ENCODE measurements at regions not wholly inside any gene's neighbourhood (a gene's known extent, or its start where the extent isn't known, plus 50 kb on each side); places are given as distances from the start of the nearest gene placed in this dataset.

DNA sequence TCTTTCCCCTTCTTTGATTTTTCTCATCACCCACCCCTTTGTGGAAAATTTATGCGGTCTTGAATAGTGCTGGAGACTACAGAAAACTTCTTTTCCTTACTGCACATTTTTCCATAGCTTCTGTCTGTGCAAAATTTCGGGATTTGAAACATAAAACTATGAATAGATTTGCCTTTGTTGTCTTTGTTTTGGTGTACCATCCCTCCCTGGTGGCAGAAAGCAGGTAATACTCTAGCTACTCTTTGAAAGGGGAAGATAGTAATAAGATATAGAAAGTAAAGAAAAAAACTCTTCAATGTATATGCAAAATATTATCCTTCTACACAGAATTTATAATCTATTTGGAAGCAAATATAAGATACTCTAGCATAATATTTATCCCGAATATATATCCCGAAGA lies 79.1 kb upstream of the LMO3 start:
- Histone ChIP-seq H3K4me3 (ENCODE audit: low read depth, low read length) (no peak overlapping the region), H3K79me2 (no peaks in the 10 kb centered on the region), H2AFZ (no peak overlapping the region), H3K27me3 (ENCODE audit: control insufficient read depth, insufficient read depth, low read length) (no peaks in the 10 kb centered on the region), H3K4me1 (no peaks in the 10 kb centered on the region), H3K27ac (no peak overlapping the region), H3K9ac (no peak overlapping the region), H3K9me3 (ENCODE audit: control insufficient read depth, low read length) (no peaks in the 10 kb centered on the region), H3K36me3 (ENCODE audit: control insufficient read depth, insufficient read depth, low read length) (no peaks in the 10 kb centered on the region), H3K4me2 (ENCODE audit: low read length) (no peak overlapping the region)
- TF ChIP-seq, protein P1, sequence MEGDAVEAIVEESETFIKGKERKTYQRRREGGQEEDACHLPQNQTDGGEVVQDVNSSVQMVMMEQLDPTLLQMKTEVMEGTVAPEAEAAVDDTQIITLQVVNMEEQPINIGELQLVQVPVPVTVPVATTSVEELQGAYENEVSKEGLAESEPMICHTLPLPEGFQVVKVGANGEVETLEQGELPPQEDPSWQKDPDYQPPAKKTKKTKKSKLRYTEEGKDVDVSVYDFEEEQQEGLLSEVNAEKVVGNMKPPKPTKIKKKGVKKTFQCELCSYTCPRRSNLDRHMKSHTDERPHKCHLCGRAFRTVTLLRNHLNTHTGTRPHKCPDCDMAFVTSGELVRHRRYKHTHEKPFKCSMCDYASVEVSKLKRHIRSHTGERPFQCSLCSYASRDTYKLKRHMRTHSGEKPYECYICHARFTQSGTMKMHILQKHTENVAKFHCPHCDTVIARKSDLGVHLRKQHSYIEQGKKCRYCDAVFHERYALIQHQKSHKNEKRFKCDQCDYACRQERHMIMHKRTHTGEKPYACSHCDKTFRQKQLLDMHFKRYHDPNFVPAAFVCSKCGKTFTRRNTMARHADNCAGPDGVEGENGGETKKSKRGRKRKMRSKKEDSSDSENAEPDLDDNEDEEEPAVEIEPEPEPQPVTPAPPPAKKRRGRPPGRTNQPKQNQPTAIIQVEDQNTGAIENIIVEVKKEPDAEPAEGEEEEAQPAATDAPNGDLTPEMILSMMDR (IDR thresholded peaks at IDR 0.05) = no peak

DNA sequence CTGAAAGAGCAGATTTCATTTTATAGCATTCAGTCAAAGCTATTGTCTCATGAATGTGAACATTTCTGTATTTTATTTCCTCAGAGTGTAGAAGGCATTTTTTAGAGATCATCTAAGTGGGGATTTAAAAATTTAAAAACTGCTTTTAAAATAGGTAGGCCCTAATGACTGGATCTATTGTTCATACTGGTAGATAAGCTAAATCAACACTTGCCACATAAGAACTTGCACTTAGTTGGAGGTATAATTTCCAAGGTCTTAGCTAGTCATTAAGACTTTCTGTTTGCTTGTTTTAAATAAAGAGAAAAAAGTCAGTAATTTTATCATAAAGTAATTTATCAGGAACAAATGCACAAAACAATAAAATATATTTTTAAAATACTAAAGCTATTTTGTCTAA lies 75.2 kb upstream of the LMO3 start:
- TF ChIP-seq, protein P1 (IDR thresholded peaks at IDR 0.05) = no peak

DNA sequence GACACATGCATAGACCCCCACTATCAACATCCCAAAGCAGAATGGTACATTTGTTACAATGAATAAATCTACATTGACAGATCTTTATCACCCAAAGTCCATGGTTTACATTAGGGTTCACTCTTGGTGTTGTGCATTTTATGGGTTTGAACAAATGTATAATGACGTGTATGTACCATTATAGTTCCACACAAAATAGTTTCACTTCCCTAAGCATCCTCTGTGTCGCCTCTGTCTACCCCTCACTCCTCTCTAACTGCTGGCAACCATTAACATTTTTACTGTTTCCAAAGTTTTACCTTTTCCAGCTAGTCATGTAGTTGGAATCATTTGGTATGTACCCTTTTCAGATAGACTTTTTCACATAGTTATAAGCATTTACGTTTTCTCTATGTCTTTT lies 69.5 kb upstream of the LMO3 start:
- no peaks in the 10 kb centered on the region for H3K79me2 ChIP-seq
- no peak overlapping the region for H3K9ac ChIP-seq
- no peak overlapping the region for H3K4me2 ChIP-seq (ENCODE audit: low read length)
- no peaks in the 10 kb centered on the region for H3K4me1 ChIP-seq
- H3K27me3 ChIP-seq (ENCODE audit: control insufficient read depth, insufficient read depth, low read length) = no peaks in the 10 kb centered on the region
- TF ChIP-seq, protein P1 (IDR thresholded peaks at IDR 0.05) = no peak
- H3K4me3 ChIP-seq (ENCODE audit: low read depth, low read length) = no peak overlapping the region
- no peak overlapping the region for H3K27ac ChIP-seq
- no peak overlapping the region for H2AFZ ChIP-seq
- H3K36me3 ChIP-seq (ENCODE audit: control insufficient read depth, insufficient read depth, low read length) = no peaks in the 10 kb centered on the region
- no peaks in the 10 kb centered on the region for H3K9me3 ChIP-seq (ENCODE audit: control insufficient read depth, low read length)

More for the DNA sequence above, 75.2 kb upstream of the LMO3 start:
- H3K27me3 ChIP-seq (ENCODE audit: control insufficient read depth, insufficient read depth, low read length) = no peaks in the 10 kb centered on the region
- H3K4me1 ChIP-seq = no peaks in the 10 kb centered on the region
- H3K4me2 ChIP-seq (ENCODE audit: low read length) = no peak overlapping the region
- H3K79me2 ChIP-seq = no peaks in the 10 kb centered on the region
- no peak overlapping the region for H2AFZ ChIP-seq
- no peak overlapping the region for H3K27ac ChIP-seq
- H3K4me3 ChIP-seq (ENCODE audit: low read depth, low read length) = no peak overlapping the region
- H3K36me3 ChIP-seq (ENCODE audit: control insufficient read depth, insufficient read depth, low read length) = no peaks in the 10 kb centered on the region
- no peaks in the 10 kb centered on the region for H3K9me3 ChIP-seq (ENCODE audit: control insufficient read depth, low read length)
- H3K9ac ChIP-seq = no peak overlapping the region

DNA sequence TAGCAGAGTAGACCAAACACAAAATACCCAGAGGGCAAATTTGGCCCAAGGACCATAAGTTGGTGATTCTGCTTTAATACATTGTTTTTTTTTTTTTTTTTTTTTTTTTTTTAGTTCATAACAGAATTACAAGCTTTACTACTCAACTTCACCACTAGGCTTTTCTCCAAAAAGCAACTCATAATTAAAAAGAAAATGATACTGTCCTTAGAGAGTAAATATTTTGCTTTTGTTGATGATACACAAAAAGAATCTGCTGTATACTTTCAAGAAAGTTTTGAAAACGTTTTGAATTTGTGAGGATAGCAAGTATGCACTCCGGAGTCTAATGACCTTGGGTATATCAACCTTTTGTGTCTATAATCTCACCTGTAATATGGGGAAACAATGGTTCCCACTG lies 68.9 kb upstream of the LMO3 start:
- Histone ChIP-seq H3K9ac (no peak overlapping the region), H3K27ac (no peak overlapping the region), H3K4me3 (ENCODE audit: low read depth, low read length) (no peak overlapping the region), H3K4me2 (ENCODE audit: low read length) (no peak overlapping the region), H3K79me2 (no peaks in the 10 kb centered on the region), H3K27me3 (ENCODE audit: control insufficient read depth, insufficient read depth, low read length) (no peaks in the 10 kb centered on the region), H2AFZ (no peak overlapping the region), H3K4me1 (no peaks in the 10 kb centered on the region), H3K36me3 (ENCODE audit: control insufficient read depth, insufficient read depth, low read length) (no peaks in the 10 kb centered on the region), H3K9me3 (ENCODE audit: control insufficient read depth, low read length) (no peaks in the 10 kb centered on the region)
- TF ChIP-seq, protein P1 (IDR thresholded peaks at IDR 0.05) = no peak

DNA sequence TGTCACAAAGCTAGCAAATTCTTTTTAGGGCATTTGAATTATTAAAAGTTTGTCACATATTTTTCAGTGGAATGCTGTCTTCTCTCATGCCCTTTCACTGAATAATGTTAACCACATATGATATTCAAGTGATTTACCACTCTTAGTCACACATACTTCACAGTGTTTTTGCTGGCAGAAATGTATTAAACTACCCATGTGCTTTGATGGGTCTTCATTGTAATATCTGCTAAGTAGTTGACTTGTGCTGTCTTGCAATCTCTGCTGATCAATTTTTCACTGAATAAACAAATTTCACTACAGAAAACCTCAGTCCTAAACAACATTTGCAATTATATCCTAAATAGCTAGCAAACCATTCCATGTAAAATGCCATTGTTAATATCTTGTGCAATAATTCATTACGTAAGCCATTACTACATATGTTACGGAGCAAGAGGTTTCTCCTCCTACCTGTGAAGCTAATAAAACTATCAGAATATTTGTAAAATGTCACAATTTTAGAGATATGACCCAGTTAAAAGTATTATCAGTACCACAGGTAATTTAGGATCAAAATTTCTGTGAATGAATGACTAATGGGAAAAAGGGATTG lies 64.6 kb upstream of the LMO3 start:
- Histone ChIP-seq H3K79me2 (no peaks in the 10 kb centered on the region), H3K4me3 (ENCODE audit: low read depth, low read length) (no peak overlapping the region), H3K9ac (no peak overlapping the region), H3K9me3 (ENCODE audit: control insufficient read depth, low read length) (no peaks in the 10 kb centered on the region), H3K4me2 (ENCODE audit: low read length) (no peak overlapping the region), H3K27me3 (ENCODE audit: control insufficient read depth, insufficient read depth, low read length) (no peaks in the 10 kb centered on the region), H3K36me3 (ENCODE audit: control insufficient read depth, insufficient read depth, low read length) (no peaks in the 10 kb centered on the region), H3K4me1 (no peaks in the 10 kb centered on the region), H2AFZ (no peak overlapping the region), H3K27ac (no peak overlapping the region)
- TF ChIP-seq, protein P1 (IDR thresholded peaks at IDR 0.05) = no peak

All from parathyroid adenoma (tissue), 2 donors.